ENCODE measurements at regions not wholly inside any gene's neighbourhood (a gene's known extent, or its start where the extent isn't known, plus 50 kb on each side); places are given as distances from the start of the nearest gene placed in this dataset.
"Not testable (repeated sequence)": the region's sequence is repeated elsewhere in the genome, so short reads cannot be mapped to it uniquely, and the experiment has no call there.

DNA sequence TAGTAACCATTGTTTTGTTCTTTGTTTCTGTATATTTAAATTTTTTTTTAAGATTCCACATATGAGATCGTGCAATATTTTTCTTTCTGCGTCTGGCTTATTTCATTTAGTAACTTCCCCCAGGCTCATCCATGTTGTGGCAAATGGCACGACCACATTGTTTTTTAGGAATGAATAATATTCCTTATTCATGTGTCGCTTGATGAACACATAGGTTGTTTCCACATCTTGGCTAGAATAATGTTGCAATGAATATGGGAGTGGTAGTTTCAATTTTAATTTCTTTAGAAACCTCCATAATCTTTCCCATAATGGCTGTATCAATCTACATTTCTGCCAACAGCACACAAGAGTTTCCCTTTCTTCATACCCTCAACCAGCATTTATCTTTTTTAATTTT is 166.8 kb upstream of the NR3C2 start:
- CTCF ChIA-PET: no interaction called here

DNA sequence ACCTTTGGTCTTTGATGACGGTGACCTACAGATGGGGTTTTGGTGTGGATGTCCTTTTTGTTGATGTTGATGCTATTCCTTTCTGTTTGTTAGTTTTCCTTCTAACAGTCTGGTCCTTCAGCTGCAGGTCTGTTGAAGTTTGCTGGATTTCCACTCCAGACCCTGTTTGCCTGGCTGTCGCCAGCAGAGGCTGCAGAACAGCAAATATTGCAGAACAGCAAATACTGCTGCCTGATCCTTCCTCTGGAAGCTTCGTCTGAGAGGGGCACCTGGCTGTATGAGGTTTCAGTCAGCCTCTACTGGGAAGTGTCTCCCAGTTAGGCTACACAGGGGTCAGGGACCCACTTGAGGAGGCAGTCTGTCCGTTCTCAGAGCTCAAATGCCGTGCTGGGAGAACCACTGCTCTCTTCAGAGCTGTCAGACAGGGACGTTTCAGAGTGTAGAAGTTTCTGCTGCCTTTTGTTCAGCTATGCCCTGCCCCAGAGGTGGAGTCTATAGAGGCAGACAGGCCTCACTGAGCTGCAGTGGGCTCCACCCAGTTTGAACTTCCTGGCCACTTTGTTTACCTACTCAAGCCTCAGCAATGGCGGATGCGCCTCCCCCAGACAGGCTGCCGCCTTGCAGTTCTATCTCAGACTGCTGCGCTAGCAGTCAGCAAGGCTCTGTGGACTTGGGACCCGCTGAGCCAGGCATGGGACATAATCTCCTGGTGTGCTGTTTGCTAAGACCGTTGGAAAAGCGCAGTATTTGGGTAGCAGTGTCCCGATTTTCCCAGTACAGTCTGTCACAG is 156.4 kb upstream of the NR3C2 start:
- H3K4me3 Mint-ChIP-seq; H3K27ac Mint-ChIP-seq; ATAC-seq; H3K4me1 Mint-ChIP-seq (ENCODE audit: low read depth); H3K36me3 Mint-ChIP-seq (ENCODE audit: low read depth); DNase-seq; POLR2A ChIA-PET; H3K27me3 Mint-ChIP-seq (ENCODE audit: low read depth): not testable (repeated sequence)
- peaks cover 14% of the 10 kb centered on the region for H3K9me3 Mint-ChIP-seq (ENCODE audit: insufficient read depth)
- CTCF ChIA-PET: interaction anchor here (0.8 kb wide), 1 partner anchor 33 kb away, joined by 3 read pairs; no protein-coding TSS in a partner anchor

More for the DNA sequence above, 166.8 kb upstream of the NR3C2 start:
- no peak overlapping the region for H3K27ac Mint-ChIP-seq
- no peak for DNase-seq
- H3K4me3 Mint-ChIP-seq: no peak overlapping the region
- no peak for ATAC-seq
- no peaks in the 10 kb centered on the region for H3K4me1 Mint-ChIP-seq (ENCODE audit: low read depth)
- H3K36me3 Mint-ChIP-seq (ENCODE audit: low read depth): no peaks in the 10 kb centered on the region
- no peaks in the 10 kb centered on the region for H3K9me3 Mint-ChIP-seq (ENCODE audit: insufficient read depth)
- POLR2A ChIA-PET: no interaction called here
- no peaks in the 10 kb centered on the region for H3K27me3 Mint-ChIP-seq (ENCODE audit: low read depth)

DNA sequence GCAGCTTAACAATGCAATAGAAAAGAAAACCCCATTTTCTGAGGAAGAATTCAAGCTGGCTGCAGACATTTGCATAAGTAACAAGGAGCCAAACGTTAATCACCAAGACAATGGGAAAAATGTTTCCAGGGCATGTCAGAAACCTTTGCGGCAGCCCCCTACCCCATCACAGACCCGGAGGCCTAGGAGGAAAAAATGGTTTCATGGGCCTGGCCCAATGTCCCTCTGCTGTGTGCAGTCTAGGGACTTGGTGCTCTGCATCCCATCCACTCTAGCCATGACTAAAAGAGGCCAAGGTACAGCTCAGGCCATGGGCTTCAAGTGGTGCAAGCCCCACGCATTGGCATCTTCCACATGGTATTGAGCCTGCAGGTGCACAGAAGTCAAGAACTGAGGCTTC is 147.0 kb upstream of the NR3C2 start:
- no peak for DNase-seq
- ChIA-PET CTCF (no interaction called here), POLR2A (no interaction called here)
- H3K4me1 Mint-ChIP-seq (ENCODE audit: low read depth): no peaks in the 10 kb centered on the region
- H3K36me3 Mint-ChIP-seq (ENCODE audit: low read depth): no peaks in the 10 kb centered on the region
- no peak overlapping the region for H3K4me3 Mint-ChIP-seq
- ATAC-seq: no peak
- H3K9me3 Mint-ChIP-seq (ENCODE audit: insufficient read depth): no peaks in the 10 kb centered on the region
- H3K27ac Mint-ChIP-seq: no peak overlapping the region
- no peaks in the 10 kb centered on the region for H3K27me3 Mint-ChIP-seq (ENCODE audit: low read depth)

DNA sequence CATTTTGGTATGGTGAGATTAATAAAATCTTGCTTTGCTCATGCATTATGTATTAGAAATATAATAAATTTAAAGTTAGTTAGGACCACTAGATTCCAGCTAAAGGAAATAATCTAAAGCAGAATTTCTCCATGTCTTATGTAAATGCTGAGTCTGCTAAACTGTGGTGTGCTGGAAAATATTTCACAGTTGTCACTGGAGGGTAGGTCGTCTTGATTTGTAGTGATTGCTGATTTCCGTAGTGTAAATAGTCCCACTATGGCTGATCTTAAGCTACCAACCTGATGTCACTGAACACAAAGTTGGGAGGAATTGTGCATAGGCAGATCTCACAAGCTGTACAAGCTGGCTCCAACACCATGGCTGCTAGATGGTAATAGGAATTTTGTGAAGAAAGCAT is 133.4 kb upstream of the NR3C2 start:
- H3K27ac Mint-ChIP-seq: no peak overlapping the region
- H3K4me1 Mint-ChIP-seq (ENCODE audit: low read depth): no peaks in the 10 kb centered on the region
- H3K36me3 Mint-ChIP-seq (ENCODE audit: low read depth): no peaks in the 10 kb centered on the region
- H3K9me3 Mint-ChIP-seq (ENCODE audit: insufficient read depth): peaks cover 4% of the 10 kb centered on the region
- no peak overlapping the region for H3K4me3 Mint-ChIP-seq
- DNase-seq (no peak), ATAC-seq (no peak)
- CTCF ChIA-PET: no interaction called here
- POLR2A ChIA-PET: no interaction called here
- no peaks in the 10 kb centered on the region for H3K27me3 Mint-ChIP-seq (ENCODE audit: low read depth)

DNA sequence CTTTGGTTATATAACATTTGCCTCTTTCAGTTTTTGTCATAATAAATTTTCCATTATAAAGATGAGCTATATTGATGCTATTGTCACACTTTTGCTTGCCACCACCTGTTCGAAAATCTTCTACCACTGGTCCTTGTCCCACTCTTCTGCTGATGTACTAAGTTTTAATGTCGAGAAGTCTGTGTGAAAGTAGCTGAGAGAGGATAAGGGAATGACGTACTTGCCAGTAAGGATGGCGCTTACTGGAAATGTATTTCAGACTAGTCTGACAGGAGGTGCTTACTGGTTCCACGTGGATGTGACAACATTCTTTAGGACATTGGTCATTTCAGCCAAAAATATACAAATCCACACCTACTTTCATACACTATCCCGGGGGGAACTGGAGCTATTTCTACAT is 132.7 kb upstream of the NR3C2 start:
- Mint-ChIP-seq H3K9me3 (ENCODE audit: insufficient read depth) (peaks cover 4% of the 10 kb centered on the region), H3K4me1 (ENCODE audit: low read depth) (no peaks in the 10 kb centered on the region), H3K36me3 (ENCODE audit: low read depth) (no peaks in the 10 kb centered on the region), H3K4me3 (no peak overlapping the region), H3K27me3 (ENCODE audit: low read depth) (no peaks in the 10 kb centered on the region), H3K27ac (no peak overlapping the region)
- ChIA-PET POLR2A (no interaction called here), CTCF (no interaction called here)
- ATAC-seq (no peak), DNase-seq (no peak)

DNA sequence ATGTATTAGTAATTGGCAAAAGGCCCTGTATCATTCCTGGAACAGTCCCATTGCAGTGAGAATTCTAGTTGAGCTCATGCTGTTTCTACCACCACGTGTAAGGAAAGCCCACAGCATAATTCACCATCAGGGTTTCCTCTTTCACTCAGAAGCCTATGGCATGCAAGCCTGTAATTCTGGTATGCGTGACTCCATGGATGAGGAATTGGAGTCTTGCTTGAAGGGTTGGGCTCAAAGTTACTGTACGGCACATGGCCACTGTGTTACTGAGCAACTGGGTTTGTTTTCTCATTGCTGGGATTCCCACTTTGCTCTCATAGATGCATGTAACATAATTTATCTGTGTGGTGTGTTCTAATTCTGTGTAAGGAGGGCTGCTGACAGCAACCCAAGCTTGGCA is 132.3 kb upstream of the NR3C2 start:
- DNase-seq (no peak), ATAC-seq (no peak)
- Mint-ChIP-seq H3K4me1 (ENCODE audit: low read depth) (no peaks in the 10 kb centered on the region), H3K27me3 (ENCODE audit: low read depth) (no peaks in the 10 kb centered on the region), H3K9me3 (ENCODE audit: insufficient read depth) (peaks cover 4% of the 10 kb centered on the region), H3K36me3 (ENCODE audit: low read depth) (no peaks in the 10 kb centered on the region), H3K27ac (no peak overlapping the region), H3K4me3 (no peak overlapping the region)
- POLR2A ChIA-PET: no interaction called here
- CTCF ChIA-PET: no interaction called here

DNA sequence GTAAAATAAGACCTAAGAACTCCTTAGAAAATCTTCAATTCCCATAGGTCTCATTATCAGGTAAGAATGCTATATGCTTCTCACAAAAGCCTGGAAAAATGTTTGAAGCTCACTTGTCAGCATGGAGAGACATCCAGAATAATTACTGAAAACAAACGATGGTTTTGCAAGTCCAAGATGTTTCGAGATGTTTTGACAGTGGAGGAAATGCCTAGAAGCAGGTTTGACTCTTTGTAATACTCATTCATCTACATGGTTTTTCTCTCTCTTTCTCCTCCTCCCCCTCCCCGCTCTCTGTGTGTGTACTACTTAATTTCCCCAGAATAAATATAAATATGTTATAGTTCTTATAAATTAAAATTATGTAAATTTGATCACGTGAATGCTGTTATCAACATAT is 131.9 kb upstream of the NR3C2 start:
- Mint-ChIP-seq H3K4me3 (no peak overlapping the region), H3K9me3 (ENCODE audit: insufficient read depth) (peaks cover 4% of the 10 kb centered on the region), H3K4me1 (ENCODE audit: low read depth) (no peaks in the 10 kb centered on the region), H3K36me3 (ENCODE audit: low read depth) (no peaks in the 10 kb centered on the region), H3K27me3 (ENCODE audit: low read depth) (no peaks in the 10 kb centered on the region), H3K27ac (no peak overlapping the region)
- ChIA-PET CTCF (no interaction called here), POLR2A (no interaction called here)
- DNase-seq (no peak), ATAC-seq (no peak)

DNA sequence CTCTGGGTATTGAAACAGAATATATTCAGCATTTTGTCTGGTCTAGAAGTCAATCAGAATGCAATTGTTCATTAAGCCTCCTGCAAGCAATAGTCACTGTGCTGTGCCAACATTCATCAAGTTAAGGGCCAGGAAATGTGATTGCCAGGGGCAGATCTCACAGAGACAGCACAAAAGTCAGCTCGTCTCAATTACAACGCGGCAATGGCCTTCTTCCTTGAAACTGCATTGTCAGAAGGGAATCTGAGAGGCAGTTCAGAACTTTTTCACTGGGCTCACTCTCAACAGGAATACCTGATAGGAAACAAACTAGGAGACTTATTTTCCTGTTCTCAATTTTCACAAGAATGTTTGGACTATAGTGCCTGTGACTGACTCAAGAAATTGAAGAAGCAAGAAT is 131.1 kb upstream of the NR3C2 start:
- peaks cover 4% of the 10 kb centered on the region for H3K9me3 Mint-ChIP-seq (ENCODE audit: insufficient read depth)
- no peaks in the 10 kb centered on the region for H3K36me3 Mint-ChIP-seq (ENCODE audit: low read depth)
- POLR2A ChIA-PET: no interaction called here
- CTCF ChIA-PET: no interaction called here
- H3K27ac Mint-ChIP-seq: no peak overlapping the region
- H3K4me3 Mint-ChIP-seq: no peak overlapping the region
- no peak for DNase-seq
- no peaks in the 10 kb centered on the region for H3K27me3 Mint-ChIP-seq (ENCODE audit: low read depth)
- no peaks in the 10 kb centered on the region for H3K4me1 Mint-ChIP-seq (ENCODE audit: low read depth)
- ATAC-seq: no peak

DNA sequence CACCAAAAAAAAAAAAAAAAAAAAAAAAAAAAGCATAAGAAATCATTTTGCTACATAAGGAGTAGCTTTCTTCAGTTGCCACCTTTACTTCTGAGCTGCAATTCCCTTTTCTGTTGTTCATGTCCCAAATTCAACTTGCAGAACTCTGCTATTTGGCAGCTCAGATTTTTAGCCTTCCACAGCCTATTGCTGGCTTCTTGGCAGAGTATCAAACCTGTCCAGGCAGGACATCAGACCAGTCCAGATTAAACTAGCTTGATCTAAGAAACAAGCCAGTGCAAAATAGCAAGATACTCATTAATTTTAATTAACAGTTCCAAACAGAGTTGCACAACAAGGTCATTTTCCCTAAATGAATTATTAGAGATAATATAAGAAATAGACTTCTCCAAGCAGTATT is 123.6 kb upstream of the NR3C2 start:
- ATAC-seq: no peak
- H3K27me3 Mint-ChIP-seq (ENCODE audit: low read depth): no peaks in the 10 kb centered on the region
- no peak for DNase-seq
- peaks cover 3% of the 10 kb centered on the region for H3K9me3 Mint-ChIP-seq (ENCODE audit: insufficient read depth)
- POLR2A ChIA-PET: no interaction called here
- H3K4me3 Mint-ChIP-seq: no peak overlapping the region
- CTCF ChIA-PET: no interaction called here
- no peak overlapping the region for H3K27ac Mint-ChIP-seq
- H3K4me1 Mint-ChIP-seq (ENCODE audit: low read depth): no peaks in the 10 kb centered on the region
- H3K36me3 Mint-ChIP-seq (ENCODE audit: low read depth): no peaks in the 10 kb centered on the region

DNA sequence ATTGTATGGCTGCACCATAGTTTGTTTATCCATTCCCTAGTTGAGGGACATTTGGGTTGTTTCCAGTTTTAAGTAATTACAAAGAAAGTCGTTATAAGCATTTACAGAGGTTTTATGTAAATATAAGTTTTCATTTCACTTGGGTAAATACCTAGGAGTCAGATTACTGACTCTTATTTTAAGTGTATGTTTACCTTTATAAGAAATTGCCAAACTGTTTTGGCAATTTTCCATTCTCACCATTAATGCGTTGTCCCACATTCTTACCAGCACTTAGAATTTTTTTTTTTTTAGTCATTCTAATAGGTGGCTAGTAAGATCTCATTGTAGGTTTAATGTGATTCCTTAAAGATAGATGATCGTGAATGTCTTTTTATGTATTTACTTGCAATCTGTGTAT is 121.5 kb upstream of the NR3C2 start:
- CTCF ChIA-PET: no interaction called here
- Mint-ChIP-seq H3K36me3 (ENCODE audit: low read depth) (no peaks in the 10 kb centered on the region), H3K4me1 (ENCODE audit: low read depth) (no peaks in the 10 kb centered on the region), H3K9me3 (ENCODE audit: insufficient read depth) (no peaks in the 10 kb centered on the region), H3K4me3 (no peak overlapping the region), H3K27me3 (ENCODE audit: low read depth) (no peaks in the 10 kb centered on the region), H3K27ac (no peak overlapping the region)
- POLR2A ChIA-PET: no interaction called here
- ATAC-seq: no peak
- no peak for DNase-seq

DNA sequence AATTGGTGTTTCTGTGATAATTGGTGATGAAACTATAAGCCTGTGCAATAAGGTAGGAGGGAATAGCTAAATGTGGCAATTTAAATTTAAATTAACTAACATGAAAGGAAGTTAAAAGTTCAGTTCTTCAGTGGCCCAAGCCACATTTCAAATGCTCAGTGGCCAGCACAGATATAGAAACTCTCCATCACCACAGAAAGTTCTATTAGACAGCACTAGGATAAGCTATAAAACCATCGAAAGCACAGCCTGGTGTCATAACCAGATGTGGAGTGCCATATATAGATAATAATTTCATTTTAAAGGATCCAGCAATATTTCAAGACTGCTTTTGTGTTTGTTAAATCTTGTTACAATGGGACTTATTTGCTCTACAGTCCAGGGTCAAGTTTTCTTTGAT is 119.3 kb upstream of the NR3C2 start:
- ChIA-PET CTCF (no interaction called here), POLR2A (no interaction called here)
- ATAC-seq (no peak), DNase-seq (no peak)
- no peak overlapping the region for H3K4me3 Mint-ChIP-seq
- H3K4me1 Mint-ChIP-seq (ENCODE audit: low read depth): no peaks in the 10 kb centered on the region
- H3K27ac Mint-ChIP-seq: no peak overlapping the region
- H3K27me3 Mint-ChIP-seq (ENCODE audit: low read depth): no peaks in the 10 kb centered on the region
- no peaks in the 10 kb centered on the region for H3K9me3 Mint-ChIP-seq (ENCODE audit: insufficient read depth)
- no peaks in the 10 kb centered on the region for H3K36me3 Mint-ChIP-seq (ENCODE audit: low read depth)

DNA sequence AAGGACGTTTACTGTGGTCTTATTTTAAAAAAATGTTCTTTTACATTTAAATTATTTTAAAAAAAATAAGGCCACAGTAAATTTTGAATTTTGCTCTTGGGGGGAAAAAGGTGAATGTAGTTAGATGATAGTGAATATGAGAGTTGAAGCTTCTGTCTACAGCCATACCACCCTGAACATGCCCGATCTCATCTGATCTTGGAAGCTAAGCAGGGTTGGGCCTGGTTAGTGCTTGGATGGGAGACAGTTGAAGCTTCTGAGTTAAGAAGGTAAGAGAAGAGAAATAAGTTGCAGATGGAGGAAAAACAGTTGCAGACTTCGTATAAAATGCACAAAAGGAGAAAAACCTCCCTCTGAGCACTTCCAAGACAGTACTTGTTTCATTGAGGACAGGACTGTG is 115.6 kb upstream of the NR3C2 start:
- Mint-ChIP-seq H3K27me3 (ENCODE audit: low read depth) (no peaks in the 10 kb centered on the region), H3K27ac (no peak overlapping the region), H3K4me1 (ENCODE audit: low read depth) (no peaks in the 10 kb centered on the region), H3K9me3 (ENCODE audit: insufficient read depth) (no peaks in the 10 kb centered on the region), H3K36me3 (ENCODE audit: low read depth) (no peaks in the 10 kb centered on the region), H3K4me3 (no peak overlapping the region)
- ChIA-PET POLR2A (no interaction called here), CTCF (no interaction called here)
- ATAC-seq (no peak), DNase-seq (no peak)

DNA sequence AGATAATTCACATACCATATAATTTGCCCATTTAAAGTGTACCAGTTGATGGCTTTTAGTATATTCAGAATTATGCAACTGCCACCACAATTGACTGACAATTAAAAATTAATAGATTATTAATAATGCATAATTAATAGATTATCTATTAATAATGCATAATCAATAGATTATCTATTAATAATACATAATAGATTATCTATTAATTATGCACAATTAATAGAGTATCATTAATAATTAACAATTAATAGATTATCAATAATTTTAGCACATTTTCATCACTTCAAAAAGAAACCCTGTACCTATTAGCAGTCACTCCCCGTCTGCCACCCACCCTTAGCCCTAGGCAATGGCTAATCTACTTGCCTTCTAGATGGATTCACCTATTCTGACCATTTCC is 108.6 kb upstream of the NR3C2 start:
- Mint-ChIP-seq H3K27ac (no peak overlapping the region), H3K36me3 (ENCODE audit: low read depth) (no peaks in the 10 kb centered on the region), H3K9me3 (ENCODE audit: insufficient read depth) (no peaks in the 10 kb centered on the region), H3K27me3 (ENCODE audit: low read depth) (no peaks in the 10 kb centered on the region), H3K4me1 (ENCODE audit: low read depth) (no peaks in the 10 kb centered on the region), H3K4me3 (no peak overlapping the region)
- ATAC-seq: no peak
- no peak for DNase-seq
- ChIA-PET CTCF (no interaction called here), POLR2A (no interaction called here)
